HG03457 (cell line): ENCODE measurements at regions not wholly inside any gene's neighbourhood (a gene's known extent, or its start where the extent isn't known, plus 50 kb on each side); places are given as distances from the start of the nearest gene placed in this dataset.
"Not testable (repeated sequence)": the region's sequence is repeated elsewhere in the genome, so short reads cannot be mapped to it uniquely, and the experiment has no call there.

Source experiments
- ATAC-seq: cut with Tn5 transposase; IDR thresholded peaks from one replicate; pipeline ENCODE4 v1.9.1; 2021; ENCODE audit warnings: moderate number of reproducible peaks; ENCODE audit not compliant: unreplicated experiment

GRCh38 chr22:22773979-22774604 lies 113.5 kb upstream of the IGLL5 start:
- ATAC-seq: no peak

GRCh38 chr22:22774762-22775161 lies 112.9 kb upstream of the IGLL5 start:
- ATAC-seq: not testable (repeated sequence)

- no peak for ATAC-seq
Measured at GRCh38 chr22:22776121-22776520, 111.5 kb upstream of the IGLL5 start.

- no peak for ATAC-seq
Measured at GRCh38 chr22:22779213-22779612, 108.4 kb upstream of the IGLL5 start.

GRCh38 chr22:22783575-22783974 lies 104.0 kb upstream of the IGLL5 start:
- no peak for ATAC-seq

- ATAC-seq: no peak
Measured at GRCh38 chr22:22784249-22785039, 103.2 kb upstream of the IGLL5 start.

- ATAC-seq: no peak
Measured at GRCh38 chr22:22785316-22786065, 102.1 kb upstream of the IGLL5 start.

GRCh38 chr22:22786301-22787115 lies 101.1 kb upstream of the IGLL5 start:
- ATAC-seq: no peak

GRCh38 chr22:22787151-22787550 lies 100.5 kb upstream of the IGLL5 start:
- no peak for ATAC-seq

- no peak for ATAC-seq
Measured at GRCh38 chr22:22787786-22788459, 99.7 kb upstream of the IGLL5 start.

GRCh38 chr22:22788460-22789037 lies 99.1 kb upstream of the IGLL5 start:
- no peak for ATAC-seq

- no peak for ATAC-seq
Measured at GRCh38 chr22:22789233-22789921, 98.2 kb upstream of the IGLL5 start.

GRCh38 chr22:22789922-22790845 lies 97.4 kb upstream of the IGLL5 start:
- no peak for ATAC-seq

- no peak for ATAC-seq
Measured at GRCh38 chr22:22791438-22792181, 96.0 kb upstream of the IGLL5 start.

- not testable (repeated sequence) for ATAC-seq
Measured at GRCh38 chr22:22792205-22792786, 95.3 kb upstream of the IGLL5 start.

- ATAC-seq: not testable (repeated sequence)
Measured at GRCh38 chr22:22795639-22796038, 92.0 kb upstream of the IGLL5 start.

- ATAC-seq: no peak
Measured at GRCh38 chr22:22796724-22797123, 90.9 kb upstream of the IGLL5 start.
